ENCODE measurements at regions not wholly inside any gene's neighbourhood (a gene's known extent, or its start where the extent isn't known, plus 50 kb on each side); places are given as distances from the start of the nearest gene placed in this dataset.
"Not testable (repeated sequence)": the region's sequence is repeated elsewhere in the genome, so short reads cannot be mapped to it uniquely, and the experiment has no call there.

DNA sequence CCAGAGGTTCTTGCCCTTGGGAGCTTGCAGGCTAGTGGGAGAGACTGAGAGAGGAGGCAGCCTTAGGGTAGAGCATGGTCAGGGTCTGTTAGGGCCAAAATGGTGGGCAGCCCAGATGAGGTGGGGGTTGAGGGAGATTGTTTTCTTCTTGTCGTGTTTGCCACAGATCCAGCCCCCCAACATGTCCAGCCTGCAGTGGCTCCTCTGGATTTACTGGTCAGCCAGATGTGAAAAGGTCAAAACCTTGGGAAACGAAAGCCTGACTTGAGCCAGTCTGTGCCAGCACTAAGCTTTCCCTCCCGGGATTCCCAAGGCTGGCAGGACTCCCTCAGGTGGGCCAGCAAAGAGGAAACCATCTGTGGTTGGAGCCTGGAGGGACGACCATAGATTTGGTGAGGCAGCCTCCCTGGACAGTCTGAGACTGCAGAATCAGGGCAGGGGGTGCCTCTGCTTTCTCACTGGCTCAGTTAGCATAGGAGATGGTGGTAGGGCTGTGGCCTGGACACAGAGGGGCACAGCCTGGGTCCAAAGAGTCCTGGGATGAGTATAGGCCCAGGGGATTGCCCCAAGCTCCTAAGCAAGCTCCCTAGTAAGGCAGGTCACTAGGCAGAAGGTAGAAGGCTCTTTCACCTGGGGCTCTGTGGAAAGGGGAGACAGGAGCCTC lies 51.2 kb upstream of the PRR23C start:
- no peak for DNase-seq (ENCODE audit: low read depth)

GRCh38 chr3:139096670-139097069 lies 52.0 kb upstream of the PRR23C start:
- no peak for DNase-seq (ENCODE audit: low read depth)

DNA sequence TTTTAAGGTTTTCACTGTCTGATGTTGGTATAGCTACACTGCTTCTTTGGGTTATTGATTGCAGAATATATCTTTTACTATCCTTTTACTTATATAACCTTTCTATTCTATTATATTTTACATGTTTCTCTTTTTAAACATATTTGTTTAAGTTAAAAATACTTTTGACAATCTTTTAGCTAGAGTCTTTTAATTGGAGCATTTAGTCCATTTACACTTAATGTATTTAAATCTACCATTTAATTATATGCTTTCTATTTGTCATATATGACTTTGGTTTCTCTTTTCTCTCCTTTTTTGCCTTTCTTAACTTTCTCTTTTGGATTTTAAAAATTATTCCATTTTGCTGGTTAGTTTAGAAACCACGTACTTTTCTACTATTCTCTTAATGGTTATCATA lies 53.7 kb upstream of the PRR23C start:
- DNase-seq (ENCODE audit: low read depth), result no peak

DNA sequence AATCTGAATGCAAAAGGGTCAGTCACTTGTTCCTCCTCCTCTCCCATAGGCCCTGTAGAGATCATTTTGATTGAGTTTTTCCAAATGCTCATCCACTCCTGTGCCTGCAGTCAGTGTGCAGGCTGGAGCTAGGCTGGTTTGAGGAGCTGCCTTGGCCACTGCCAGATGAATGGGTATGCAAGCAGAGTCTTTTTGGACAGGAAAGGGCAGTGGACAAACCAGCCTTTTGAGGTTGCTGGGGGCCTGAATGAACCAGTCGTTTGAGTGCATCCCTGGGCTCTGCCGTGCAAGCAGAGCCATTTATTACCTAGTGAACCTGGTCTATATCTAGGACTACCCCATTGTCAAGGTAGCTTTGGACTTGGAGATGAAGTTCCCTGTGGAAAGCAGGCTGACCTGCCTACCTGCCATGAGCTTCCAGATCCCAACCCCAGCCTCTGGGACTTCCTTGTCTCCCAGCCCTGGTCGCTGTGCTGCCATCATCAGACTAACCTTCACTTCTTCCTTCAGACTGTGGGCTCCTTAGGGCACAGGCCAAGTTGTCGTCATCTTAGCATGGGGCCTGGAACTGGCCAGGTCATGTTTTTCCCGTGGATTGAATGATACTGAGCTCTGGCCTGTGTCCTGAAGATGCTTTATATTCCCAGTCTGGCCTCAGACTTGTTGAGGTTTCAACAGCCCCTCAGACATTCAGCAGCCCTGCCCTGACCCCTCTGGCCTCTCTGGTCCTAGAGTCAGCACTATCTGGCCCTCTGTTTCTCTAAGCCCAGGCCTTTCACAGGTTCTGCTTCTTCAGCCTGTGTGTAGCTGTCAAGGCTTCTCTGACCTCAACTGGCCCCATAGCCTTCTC lies 55.5 kb upstream of the PRR23C start:
- DNase-seq (ENCODE audit: low read depth), result no peak

DNA sequence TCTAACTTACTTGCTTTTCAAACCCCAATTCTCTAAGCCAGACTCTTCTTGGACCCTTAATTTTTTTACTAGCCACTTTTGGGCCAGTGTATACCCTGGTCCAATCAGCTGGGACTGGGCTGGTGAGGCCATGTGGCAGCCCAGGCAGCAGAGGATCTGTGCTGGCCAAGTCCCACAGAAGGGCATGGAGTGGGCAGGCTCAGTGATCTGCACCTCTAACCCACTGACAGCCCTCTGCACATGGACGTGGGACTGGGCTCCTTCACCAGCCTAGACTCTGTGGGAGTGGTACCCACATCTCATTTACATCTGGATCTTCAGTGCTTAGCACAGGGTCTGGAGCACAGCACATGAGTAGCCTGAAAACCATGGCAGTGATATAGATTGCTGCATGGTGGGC lies 56.1 kb upstream of the PRR23C start:
- DNase-seq (ENCODE audit: low read depth), result no peak

GRCh38 chr3:139101396-139101795 lies 56.7 kb upstream of the PRR23C start:
- DNase-seq (ENCODE audit: low read depth), result no peak

DNA sequence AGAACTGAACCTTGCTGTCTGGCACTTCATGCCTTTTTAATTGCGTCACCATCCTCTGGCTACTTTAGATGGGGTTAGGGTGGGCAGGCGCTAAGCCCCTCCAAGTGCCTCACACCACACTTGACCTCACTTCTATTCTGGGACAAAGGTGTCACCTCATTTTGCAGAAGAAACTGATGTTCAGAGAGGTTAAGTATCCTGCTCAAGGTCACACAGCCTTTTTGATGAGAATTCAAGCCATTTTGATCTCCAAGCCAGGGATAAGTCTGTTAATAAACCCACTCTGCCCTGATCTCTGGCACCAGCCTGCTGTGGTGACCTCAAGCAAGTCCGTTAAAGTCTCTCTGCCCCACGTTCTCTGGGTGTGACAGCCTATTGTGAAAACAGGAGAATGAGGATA lies 58.8 kb upstream of the PRR23C start:
- DNase-seq (ENCODE audit: low read depth), result no peak

- DNase-seq (ENCODE audit: low read depth), result no peak
Observed at GRCh38 chr3:139104062-139104461, 59.4 kb upstream of the PRR23C start.

GRCh38 chr3:139105154-139105702 lies 60.5 kb upstream of the PRR23C start:
- DNase-seq (ENCODE audit: low read depth), result no peak

- DNase-seq (ENCODE audit: low read depth), result no peak
Observed at GRCh38 chr3:139106013-139106932, 61.6 kb upstream of the PRR23C start.

DNA sequence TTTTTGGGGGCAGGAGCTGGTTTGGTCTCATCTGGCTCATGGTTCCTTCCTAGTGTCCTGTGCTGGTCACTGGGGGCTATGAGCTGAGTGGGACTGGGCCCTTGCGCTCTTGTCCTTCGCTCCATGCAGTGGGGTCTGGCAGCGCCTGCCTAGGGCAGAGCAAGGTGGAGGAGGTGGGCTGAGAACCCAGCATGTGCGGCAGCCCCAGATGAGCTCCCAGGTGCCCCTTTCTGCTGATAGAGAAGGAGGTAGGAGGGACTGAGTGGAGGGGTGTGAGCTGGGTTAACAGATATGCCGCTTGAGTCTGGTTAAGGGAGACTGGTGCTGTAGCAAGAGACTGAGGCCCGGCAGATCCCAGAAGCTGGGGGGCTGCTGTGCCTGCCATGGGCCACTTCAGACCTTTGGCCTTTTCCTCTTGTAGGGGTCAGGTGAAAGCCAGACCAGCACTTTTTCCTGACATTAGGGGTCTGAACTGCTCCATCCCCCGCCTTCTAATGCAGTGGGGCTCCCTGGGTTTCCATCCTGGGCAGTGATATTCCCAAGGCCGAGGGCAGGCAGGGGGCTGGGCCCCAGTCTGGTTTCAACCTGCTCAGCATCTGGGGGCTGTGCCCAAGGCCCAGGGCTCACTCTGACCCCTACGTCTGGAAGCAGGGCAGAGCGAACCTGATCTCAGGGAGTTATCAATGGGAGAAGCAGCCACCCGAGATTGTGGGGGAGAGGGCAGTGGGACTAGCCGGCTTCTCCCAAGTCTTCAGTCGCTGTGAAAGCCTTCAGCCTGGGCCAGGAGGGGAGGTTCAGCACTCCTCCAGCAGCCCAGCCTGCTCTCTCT lies 62.9 kb upstream of the PRR23C start:
- no peak for DNase-seq (ENCODE audit: low read depth)

- no peak for DNase-seq (ENCODE audit: low read depth)
Observed at GRCh38 chr3:139108253-139108969, 63.7 kb upstream of the PRR23C start.

GRCh38 chr3:139109271-139109670 lies 64.6 kb upstream of the PRR23C start:
- no peak for DNase-seq (ENCODE audit: low read depth)

DNA sequence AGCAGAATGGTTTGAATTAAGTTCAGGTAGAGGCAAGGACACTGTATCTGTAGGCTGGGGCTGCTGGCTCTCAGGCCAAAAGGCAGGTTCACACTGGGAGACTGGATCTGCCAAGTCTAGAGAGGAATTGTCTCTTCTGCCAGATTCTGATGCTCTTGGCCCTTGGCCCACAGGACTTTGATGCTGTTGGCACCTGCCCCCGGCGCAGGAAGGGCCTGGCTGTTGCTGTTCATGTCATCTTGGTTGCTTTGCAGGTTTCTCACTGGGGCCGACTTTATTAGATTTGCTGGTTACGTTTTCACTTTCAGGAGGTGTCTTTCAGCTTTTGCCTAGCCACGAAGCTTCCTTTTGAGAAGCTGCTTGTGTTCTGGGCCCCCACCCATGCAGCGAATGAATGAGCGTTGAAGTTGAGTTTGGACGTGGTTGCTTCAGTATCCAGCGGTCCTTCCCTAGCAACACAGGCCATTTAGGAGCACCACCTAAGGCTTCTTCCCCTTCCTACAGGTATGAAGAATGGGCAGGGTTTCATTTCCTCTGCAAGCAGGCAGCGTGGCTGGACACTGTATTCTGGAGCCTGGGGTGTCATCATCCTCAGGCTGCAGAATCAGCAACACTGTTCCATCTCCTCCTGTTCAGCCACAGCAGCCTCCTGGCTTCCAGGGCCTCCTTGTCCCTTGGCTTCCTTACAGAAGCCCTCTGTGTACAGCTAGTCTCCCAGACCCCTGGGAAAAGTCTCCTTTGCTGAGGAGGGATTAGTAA lies 65.6 kb upstream of the PRR23C start:
- DNase-seq (ENCODE audit: low read depth), result no peak

DNA sequence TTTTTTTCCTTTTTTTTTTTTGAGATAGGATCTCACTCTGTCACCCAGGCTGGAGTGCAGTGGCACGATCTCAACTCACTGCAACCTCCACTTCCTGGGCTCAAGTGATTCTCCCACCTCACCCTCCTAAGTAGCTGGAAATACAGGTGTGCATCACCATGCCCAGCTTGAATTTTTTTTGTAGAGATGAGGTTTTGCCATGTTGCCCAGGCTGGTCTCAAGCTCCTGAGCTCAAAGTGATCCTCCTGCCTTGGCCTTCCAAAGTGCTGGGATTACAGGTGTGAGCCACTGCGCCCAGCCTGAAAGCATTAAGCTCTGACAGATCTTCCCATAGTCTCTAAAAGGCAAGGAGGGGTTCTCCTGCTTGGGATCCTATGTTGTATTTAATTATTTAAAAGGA lies 66.2 kb upstream of the PRR23C start:
- DNase-seq (ENCODE audit: low read depth), result not testable (repeated sequence)

DNA sequence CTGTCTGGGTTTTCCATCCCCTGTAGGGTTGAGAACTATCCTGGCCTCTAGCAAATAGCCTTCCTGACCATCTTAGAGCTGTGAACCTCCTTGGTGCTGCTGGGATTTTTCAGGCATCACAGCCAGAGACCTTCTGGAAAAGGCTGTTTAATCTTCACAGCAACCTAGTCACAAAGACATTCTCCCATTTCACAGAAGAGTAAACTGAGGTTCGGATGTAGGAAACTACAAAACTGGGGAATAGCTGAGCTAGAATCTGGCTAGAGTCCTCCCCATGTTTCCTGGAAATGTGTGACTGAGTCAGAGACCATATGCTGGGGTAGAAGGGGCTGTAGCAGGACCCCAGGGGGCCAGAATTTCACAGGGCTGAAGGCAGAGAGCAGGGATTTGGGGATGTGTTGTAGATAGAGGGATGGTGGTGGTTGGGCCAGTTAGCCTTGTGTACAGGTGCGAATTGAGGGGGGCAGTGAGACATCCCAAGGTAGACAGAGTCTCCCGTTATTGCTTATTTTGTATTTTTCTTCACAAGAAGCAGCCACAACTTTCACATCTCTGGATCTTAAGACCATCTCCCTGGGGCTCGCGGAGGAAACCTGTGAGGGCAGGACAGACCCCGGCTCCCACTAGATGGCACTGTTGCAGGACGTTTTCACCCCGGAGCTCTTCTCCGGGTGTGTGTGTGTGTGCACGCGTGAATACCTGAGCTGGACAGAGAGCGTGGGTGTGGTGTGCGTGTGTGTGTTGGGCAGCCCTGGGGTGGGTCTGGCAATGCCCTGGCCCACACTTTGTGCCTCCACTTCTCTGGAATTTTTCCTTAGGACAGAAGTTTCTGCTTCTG lies 66.9 kb upstream of the PRR23C start:
- peak; percentile 63 for DNase-seq (ENCODE audit: low read depth)

DNA sequence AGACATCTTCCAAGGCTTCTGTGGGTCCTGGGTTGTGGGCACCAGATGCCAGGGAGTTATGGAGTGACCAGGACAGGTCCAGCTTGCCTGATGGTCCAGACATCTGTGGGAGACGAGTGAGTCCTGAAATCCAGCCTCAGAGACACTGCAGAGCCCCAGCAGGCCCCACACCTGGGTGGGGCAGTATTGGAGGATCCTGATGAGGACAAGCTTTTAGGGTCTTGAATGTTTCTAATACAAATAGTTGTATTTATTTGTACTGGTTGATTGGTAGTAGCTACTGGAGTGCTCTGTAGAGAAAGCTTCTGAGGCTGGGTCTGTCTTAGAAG lies 67.5 kb upstream of the PRR23C start:
- DNase-seq (ENCODE audit: low read depth), result no peak

GRCh38 chr3:139113231-139113992 lies 68.7 kb upstream of the PRR23C start:
- DNase-seq (ENCODE audit: low read depth), result no peak
